ENCODE measurements at regions not wholly inside any gene's neighbourhood (a gene's known extent, or its start where the extent isn't known, plus 50 kb on each side); places are given as distances from the start of the nearest gene placed in this dataset.

DNA sequence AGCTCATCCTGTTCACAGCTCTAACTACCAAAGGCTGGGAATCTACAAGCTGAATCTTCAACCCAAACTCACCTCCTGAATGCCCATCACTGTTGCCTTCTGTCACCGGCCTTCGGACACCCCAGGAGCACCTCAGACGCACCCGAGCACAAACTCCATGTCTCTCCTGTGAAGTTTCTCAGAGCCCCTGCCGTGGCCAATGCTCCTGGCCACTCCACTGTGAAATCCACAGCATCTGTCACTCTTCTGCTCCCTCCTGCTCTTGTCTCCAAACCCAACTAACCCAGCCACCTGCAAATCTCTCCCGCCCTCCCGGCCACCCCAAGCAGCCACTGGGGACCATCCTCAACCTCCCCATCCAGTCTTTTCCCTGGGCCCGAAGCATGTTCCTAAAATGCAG is 457.9 kb upstream of the SALL3 start:
- no peak for DNase-seq

DNA sequence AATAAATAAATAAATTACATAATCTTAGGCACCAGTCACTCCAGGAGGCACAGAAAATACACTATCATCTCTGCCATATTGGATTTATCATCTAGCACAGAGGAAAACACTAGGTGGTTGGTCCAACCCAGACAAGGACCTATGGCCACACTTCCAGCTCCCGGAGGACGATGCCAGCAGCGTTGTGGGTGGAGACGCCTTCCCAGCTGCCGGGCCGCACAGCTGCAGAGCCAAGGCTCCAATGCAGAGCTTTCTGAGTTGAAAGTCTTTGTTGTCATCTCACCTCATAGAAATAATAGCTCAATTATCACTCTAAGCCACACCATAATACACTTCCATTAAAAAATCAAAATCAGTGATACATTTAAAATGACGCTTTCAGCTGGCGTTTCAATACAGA is 457.1 kb upstream of the SALL3 start:
- DNase-seq, result no peak

DNA sequence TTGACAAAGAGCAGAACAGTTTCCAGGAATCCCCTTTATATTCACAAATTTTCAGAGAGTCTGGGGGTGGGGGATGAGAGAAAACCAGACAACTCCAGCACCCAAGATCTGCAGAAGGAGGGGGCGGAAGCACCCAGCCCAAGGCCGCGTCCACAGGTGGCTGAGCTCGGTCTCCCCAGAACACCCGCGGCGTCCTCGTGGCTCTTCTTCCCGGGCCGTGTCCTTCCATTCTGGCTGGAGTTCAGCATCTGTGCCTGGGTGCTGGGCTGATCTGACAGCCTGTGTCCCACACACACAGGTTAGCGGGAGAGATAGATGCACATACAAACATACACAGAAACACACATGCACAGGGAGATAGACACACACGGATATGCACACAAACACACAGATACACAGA is 455.8 kb upstream of the SALL3 start:
- DNase-seq, result no peak

DNA sequence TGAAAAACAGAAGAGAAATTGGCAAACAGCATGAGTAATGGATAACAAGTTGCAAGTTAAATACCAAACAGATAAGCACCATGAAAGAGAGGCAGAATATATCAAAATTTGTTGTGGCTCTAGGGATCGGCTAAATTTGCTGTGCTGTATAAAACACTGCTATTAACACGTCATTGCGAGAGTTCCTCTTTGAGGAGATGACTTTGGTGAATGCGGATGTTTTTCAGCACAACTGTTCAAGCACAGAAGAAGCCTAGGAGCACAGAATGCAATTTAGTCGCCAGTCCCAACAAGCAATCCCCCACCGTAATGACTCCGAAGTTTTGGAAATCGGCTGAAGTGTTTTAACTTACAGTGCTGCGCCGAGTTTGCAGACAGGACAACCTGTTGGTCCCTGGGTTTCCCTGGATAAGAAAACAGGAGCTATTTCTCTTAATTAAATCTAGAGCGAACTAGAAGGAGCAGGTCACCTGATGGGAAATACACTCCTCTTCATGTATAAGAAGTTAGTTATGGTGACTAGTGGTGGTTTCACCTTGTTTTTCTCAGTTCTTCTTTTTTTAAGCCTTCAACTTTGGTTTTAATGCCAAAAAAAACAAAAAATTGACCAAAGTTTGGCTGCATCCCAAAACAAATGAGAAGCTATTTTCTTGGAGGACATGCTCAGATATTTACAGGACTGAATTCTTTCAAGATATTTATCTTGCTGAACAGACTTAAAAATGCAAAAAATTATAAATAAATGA is 454.1 kb upstream of the SALL3 start:
- DNase-seq, result no peak

DNA sequence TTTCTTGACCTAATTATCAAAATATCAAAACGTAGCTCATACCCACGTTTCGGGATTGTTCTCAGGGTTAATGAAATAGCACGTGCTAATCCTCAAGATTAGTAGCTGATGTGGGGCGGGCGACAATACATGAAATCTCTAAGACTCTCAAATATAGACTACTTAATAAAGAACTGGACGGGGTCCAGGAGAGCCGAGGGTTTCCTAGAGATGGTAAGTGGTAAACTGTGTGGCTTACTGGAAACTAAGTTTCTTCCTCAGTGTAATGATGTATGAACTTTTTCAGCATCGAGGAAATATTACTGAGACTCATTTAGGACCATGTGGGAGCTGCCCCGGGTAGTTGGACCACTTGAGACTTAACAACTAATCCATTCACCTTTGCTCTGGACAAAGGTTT is 453.3 kb upstream of the SALL3 start:
- DNase-seq, result no peak

DNA sequence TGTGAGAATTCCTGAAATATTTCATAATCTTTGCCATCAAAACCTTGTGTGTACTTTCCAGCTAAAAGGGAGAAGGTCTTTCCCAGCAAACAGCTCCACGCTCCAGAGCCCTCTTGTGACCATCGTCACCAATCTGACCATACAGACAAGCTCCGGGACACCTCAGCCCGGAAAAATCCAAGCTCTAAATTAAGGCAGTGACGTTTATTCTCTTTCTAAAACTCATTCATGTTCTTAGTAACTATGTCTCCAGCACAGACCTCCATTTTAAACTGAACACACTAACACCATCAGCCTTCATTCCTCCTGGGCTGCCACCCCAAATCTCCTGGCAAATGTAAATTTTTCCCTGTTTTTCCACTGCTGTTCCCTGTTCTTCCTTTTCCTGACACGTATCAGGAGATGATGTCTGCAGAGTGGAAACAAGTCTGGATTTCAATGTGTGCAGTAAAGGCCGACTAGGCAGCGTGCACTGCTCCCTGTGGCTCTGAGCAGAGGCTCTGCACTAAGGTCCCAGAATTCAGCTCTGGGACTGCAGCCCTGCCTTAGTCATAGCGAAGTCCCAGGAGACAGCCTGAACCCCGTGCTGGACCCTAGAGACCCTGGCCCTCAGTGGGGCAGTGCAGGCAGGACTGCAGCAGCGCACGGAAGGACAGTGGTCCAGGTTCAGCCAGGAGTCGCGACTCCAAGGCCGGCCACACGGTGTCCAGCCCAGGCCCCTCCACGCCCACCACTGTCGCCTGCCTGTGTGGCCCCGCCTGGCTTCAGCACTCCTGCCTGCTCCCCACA is 452.5 kb upstream of the SALL3 start:
- no peak for DNase-seq

DNA sequence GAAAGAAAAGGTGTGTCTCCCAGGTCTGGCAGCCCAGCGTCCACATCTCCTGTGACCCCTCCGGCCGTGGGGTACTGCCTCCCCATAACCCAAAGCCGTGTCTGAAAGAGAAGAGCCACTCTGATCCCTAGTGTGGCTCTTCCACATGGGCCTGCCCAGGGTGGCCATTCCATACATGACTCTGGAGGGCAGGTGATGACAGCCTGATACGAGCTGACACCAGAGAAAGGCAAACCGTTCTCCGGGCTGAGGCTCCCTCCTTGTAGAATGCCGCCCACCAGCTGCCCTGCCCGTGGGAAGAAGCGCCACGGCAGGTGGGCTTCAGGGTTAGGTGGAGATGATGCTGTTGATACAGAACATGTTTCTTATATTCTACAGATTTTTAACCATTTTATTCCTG is 451.6 kb upstream of the SALL3 start:
- no peak for DNase-seq

DNA sequence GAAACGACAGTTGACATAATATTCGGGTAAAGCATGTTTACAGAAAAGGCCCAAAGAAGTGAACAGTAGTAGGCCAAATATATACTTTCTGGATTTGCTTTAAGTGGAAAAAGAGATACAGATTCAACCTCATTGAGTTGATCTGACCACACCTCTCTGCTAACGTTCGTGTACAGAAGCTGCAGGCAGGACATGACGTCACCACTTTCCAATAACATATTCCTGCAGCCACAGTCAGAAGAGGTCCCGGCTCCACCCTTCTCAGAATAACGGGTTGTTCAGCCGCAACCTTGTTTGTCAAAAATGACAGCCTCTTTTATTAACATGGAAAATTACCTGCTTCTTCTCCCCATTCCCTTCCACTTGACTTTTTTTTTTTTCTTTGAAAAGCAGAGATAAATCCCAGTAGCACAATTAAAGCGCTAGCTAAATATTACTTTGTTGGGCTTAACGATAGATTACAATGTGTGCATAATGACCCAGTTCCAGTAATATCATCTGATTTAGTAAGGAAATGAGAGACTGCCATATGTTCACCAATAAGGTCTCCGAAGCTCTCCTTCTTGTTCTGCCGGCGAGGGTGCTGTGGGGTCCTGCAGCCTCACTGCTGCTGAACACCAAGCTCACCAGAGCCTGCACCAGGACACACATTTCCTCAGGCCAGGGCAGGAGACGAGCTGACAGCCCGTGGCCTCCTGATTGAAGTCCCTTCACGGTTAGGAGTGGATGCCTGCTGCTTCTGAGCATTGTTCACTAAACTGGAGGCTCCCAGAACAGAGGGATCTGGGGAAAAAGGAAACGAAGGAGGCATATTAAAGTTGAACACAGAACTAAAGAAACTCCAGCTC is 451.0 kb upstream of the SALL3 start:
- DNase-seq, result no peak

DNA sequence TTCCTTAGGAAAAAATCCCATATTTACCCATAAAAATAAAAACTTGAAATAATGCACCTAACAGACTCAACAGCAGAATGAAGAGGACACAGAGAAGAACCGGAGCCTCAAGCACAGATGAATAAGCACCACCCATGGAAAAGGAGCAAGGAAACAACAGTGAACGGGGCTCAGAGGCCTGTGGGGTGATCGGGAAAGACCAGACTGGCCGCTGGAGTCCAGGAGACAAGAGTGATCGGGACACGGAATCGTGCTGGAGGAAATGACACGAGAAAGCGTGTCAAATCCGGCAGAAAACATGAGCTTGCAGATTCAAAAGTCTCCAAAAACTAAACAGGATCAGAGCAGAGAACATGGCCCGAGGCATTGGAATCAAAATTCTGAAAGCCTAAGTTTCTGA is 448.0 kb upstream of the SALL3 start:
- no peak for DNase-seq

DNA sequence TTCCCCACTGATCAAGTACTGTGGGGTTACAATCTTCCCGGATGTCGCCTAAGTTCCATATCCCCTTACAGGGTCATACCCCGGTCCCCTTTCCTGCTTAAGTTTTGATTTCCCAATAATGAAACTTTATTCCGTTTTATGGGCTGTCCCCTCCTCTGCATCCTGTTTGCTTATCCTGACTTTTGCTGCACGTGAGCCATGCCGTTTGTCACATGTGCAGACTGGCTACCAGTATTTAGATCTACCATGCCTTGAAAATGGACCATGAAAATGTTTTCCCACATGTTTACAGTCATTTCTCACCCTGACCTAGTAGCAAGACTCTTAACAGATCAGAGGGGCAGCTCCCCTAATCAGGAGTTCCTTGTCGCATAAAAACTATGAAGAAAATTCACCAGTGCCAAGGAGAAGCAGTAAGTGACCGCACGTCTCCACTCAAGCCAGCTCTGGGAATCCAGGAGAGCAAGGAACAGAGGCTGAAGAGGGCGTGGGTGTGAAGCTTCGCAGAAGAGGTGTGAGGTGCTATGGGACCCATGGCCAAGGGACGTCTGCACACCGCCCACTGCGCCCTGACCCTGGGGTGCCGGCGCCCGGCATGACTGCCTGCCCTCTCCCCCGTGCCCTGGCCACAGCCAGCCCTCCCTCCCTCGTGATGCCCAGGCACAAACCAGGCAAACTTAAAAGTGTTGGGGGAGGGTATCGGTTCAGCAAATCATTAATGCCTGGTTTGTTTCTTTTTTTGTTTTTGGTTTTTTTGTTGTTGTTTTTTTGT is 440.8 kb upstream of the SALL3 start:
- DNase-seq, result no peak

DNA sequence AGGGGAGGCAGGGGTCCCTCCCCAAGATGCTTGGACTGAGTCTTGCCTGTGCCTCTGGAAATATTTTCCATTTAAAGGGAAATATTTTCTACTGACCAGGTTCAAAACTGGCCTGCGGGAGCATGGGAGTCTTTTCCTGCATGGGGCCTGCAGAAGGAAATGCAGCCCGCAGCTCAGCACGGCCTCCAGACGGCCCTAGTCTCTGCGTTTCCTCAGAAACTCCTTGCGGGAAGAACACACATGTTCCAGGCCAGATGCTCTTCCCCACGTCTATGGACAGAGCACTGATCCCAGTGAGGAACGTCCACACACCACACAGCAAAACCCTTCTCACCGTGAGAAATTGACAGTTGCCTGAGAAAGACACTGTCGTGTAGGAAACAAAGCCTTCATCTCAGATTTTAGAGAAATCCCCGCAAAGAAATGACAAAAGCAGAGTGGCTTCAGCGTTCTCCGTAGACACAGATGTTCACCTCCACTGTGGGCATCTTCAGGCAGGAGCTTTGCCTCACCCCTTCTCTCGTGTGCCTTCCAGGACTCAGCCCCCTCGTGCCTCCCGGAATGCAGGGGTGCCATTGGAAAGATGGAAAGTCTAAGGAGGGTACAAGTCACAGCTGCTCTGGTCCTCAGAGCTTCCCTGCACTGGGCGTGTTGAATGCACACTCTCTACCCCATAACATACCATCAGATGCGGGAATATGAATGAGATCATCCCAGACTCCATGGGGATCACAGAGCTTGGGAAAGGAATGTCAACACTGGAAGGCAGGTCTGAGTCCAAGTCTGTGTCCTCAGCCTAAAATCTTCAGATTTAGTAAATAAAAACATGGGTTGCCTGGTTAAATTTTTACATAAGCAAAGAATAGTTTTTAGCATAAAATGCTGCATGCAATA is 438.7 kb upstream of the SALL3 start:
- no peak for DNase-seq

DNA sequence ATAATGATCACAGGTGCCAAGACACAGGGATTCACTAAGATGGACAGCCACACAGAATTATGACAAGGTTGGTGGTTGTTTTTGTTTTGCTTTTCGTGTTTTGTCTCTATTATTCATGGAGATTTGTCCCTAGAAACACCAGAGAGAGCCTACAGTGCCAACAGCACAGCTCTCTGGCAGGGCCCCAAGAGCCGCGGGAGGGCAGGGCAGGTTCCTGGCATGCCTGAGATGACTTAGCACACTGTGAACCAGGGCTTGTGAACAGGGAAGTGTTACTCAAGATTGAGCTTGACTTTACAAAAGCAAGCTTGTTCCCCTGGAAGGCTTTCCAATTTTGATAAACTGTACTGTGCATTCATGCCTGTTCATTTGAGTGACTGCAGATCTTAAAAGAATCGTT is 437.4 kb upstream of the SALL3 start:
- peak in 1 of 2 donors; percentile 56 for DNase-seq

DNA sequence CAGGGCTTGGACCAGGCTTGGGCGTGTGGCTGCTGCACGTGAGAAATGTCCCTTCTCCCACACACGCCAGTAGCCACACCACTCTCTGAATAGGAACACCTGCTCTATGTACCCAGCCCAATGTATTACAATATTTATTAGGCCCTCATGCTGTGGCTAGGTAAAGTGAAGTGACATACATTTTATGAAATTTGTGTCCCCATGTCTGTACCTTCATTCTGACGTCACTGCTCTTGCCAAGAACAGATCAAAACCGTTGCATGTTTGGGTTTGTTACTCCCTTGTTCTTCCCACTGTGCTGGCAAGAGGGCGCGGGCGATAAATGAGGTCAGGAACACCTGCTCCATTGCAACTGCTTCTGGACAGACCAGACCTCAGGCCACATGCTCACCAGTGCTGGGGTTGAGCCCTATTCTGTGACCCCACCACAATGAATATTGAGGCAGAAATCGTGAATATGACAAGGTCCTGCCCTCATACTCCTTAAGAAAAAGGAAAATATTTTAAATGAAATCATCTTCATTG is 436.4 kb upstream of the SALL3 start:
- DNase-seq, result no peak

DNA sequence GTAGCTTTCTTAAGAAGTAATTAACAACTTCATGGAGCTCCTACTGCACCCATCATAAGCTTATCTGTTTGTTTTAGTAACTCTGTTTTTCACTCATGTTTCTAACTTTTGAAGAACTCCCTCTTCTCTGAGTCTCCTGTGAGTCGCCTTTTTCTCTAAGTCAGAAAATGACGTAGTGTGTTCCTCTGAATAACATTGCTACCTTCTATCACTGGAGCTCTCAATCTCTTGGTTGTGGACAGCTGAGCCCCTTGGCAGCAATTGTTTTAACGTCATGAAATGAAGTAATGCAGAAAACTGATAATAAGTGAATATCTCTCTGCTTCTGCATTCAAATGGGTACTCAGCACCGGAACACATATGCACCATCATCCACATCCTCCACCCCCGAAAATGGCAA is 433.3 kb upstream of the SALL3 start:
- no peak for DNase-seq

DNA sequence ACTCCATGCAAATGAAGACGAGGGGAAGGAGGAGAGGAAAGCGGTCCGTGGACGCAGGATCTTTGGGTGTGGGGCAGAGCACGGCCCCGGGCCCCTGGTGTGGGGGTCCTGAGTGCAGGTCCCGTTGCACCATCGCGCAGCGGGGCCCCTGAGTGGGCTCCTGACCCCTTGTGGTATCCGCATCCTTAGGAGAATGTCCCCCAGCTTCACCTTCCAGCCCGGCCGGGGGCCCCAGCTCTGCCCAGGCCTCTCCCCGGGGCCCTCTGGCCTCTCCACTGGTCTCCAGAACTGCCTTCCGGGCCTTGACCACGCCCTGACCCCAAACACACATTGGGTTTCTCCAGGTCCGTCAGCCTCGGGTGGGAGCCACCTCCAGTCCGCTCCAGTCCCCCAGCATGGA is 431.8 kb upstream of the SALL3 start:
- no peak for DNase-seq

DNA sequence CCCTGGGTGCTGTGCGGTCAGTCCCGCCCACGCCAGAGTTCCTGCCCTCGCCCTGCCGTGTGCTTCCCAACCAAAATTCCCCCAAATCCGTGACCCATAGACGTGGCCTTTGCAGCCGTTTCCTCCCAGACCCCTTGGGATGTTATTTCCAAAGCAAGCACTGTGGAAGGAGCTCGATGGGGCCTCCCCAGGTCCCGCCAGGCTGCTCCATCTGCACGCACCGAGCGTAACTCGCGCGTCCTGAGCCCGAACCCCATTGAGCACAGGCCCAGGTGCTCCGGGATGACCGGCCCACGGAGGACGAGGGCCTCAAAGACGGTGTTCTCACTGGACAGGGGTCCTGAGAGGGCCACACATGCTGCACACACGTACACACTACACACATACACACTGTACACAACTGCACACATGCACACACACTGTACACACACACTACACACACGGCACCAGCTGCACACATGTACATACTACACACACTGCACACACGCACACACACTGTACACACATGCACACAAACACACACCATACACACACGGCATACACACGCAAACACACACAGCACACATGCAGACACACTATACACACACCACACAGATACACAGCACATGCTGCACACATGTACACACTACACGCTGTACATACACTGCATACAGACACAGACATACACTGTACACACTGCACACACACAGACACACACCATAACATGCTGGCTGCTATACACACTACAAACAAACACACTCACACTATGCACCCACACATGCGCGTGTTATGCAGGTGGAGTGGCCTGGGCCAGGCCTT is 431.2 kb upstream of the SALL3 start:
- no peak for DNase-seq

DNA sequence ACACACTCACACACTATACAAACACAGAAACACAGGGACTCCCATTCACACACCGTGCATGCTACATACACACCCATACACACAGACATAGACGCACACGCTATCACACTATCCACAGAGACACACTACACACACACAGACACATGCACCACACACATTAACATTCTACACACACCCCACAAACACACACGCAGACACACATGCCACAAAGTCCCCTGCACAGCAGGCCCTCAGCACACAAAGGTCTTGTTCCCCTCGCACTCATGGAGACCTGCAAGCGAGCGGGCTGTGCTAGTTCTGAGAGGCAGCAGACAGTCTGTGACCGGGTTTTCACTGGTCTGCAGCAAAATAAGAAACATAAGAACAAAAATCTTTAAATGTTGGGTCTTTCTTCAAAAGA is 429.6 kb upstream of the SALL3 start:
- no peak for DNase-seq

DNA sequence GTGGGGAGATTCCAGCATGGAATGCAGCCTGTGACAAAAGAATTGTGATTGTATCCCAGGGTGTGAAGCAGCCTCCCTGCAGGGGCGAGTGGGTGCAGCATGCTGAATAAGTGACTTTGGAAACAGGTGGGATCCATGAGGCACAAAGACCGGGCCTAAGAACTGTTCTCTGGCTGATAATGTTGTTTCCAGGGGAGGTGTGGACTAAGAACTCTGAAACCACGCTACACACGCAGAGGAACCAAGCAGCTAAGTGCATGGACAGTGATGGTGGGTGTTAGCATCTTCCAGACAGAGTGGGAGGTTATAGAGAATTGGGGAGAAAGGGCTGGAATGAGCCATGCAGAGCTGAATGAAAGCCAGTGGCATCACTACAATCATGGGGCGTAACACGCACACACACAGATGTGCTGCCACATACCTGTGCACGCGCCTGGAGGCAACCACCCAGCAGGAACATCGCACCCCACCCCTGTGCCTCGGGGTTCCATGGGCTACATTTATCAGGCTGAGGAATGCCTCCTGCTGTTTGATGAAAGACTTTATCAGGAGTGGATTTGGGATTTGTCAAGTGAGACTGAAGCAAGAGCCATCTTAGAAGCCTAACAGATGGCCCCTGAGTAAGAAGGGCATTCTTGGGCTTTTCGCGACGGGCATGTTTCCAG is 424.5 kb upstream of the SALL3 start:
- DNase-seq, result no peak

DNA sequence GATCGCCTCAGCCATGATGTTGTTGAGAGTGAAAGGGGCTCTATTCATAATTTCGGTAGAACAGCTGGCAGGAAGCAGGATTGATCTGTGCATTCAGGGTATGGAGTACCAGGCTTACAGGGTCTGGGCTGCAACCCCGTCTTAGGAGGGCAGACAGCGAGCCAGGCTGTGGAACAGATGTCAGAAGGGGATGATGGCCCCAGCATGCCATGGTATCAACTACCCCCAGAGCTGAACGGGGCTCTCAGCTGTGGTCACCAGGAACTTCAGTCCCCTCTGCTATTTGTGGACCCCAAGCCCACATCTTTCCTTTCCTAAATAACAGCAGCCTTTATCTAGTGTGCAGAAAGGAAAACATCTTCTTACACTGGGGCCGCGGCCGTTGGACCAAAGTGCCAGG is 422.2 kb upstream of the SALL3 start:
- no peak for DNase-seq

Data from hippocampal formation (tissue), 2 donors.